GM23248 (cell line): ENCODE measurements at regions not wholly inside any gene's neighbourhood (a gene's known extent, or its start where the extent isn't known, plus 50 kb on each side); places are given as distances from the start of the nearest gene placed in this dataset.

Source experiments
- DNase-seq: peaks from one replicate; pipeline ENCODE4 v3.0.0-alpha.2; 2015
- H2AFZ ChIP-seq: fragments of 200-600 bp; sonication (generic); 2 replicates; pipeline ENCODE4 v1.6.1; 2016; ENCODE audit warnings: antibody characterized with exemption
- H3F3A ChIP-seq: fragments of 200-600 bp; sonication (generic); 2 replicates; pipeline ENCODE4 v1.6.1; 2016; ENCODE audit warnings: mild to moderate bottlenecking, antibody characterized with exemption, mixed run types; ENCODE audit not compliant: insufficient read depth
- H3K27ac ChIP-seq: fragments of 200-600 bp; sonication (generic); 2 replicates; pipeline ENCODE4 v1.5.1; 2016; ENCODE audit warnings: mild to moderate bottlenecking
- H3K27me3 ChIP-seq: fragments of 200-600 bp; sonication (generic); replicated peaks from 2 replicates; pipeline ENCODE4 v1.6.1; 2016; ENCODE audit warnings: mild to moderate bottlenecking; ENCODE audit not compliant: insufficient read depth
- H3K36me3 ChIP-seq: fragments of 200-600 bp; sonication (generic); 2 replicates; pipeline ENCODE4 v1.6.1; 2016; ENCODE audit warnings: low read depth, mild to moderate bottlenecking
- H3K4me1 ChIP-seq: fragments of 200-600 bp; sonication (generic); 2 replicates; pipeline ENCODE4 v1.6.1; 2016; ENCODE audit warnings: mild to moderate bottlenecking; ENCODE audit not compliant: insufficient read depth
- H3K4me2 ChIP-seq: fragments of 200-600 bp; sonication (generic); one replicate; pipeline ENCODE4 v1.6.1; 2016; ENCODE audit warnings: mild to moderate bottlenecking; ENCODE audit not compliant: unreplicated experiment
- H3K4me3 ChIP-seq: fragments of 200-600 bp; sonication (generic); 2 replicates; pipeline ENCODE4 v1.5.1; 2016; ENCODE audit warnings: mild to moderate bottlenecking
- H3K79me2 ChIP-seq: fragments of 200-600 bp; sonication (generic); 2 replicates; pipeline ENCODE4 v1.6.1; 2016; ENCODE audit warnings: mild to moderate bottlenecking; ENCODE audit not compliant: insufficient read depth
- H3K9ac ChIP-seq: fragments of 200-600 bp; sonication (generic); 2 replicates; pipeline ENCODE4 v1.6.1; 2016; ENCODE audit warnings: mild to moderate bottlenecking
- H3K9me2 ChIP-seq: fragments of 200-600 bp; sonication (generic); 2 replicates; pipeline ENCODE4 v1.6.1; 2016; ENCODE audit warnings: mixed run types, mild to moderate bottlenecking, moderate library complexity; ENCODE audit not compliant: insufficient read depth
- H3K9me3 ChIP-seq: fragments of 200-600 bp; sonication (generic); one replicate; pipeline ENCODE4 v1.6.1; 2017; ENCODE audit warnings: low read depth
- H4K20me1 ChIP-seq: fragments of 200-600 bp; sonication (generic); 2 replicates; pipeline ENCODE4 v1.6.0; 2016; ENCODE audit not compliant: insufficient read depth
- EZH2 ChIP-seq: fragments of 200-600 bp; sonication (generic); IDR thresholded peaks from 2 replicates; pipeline ENCODE4 v1.6.1; 2018; ENCODE audit warnings: antibody characterized with exemption, mild to moderate bottlenecking; ENCODE audit not compliant: insufficient read depth, poor library complexity, severe bottlenecking
- EZH2phosphoT487 ChIP-seq: fragments of 200-600 bp; sonication (generic); IDR thresholded peaks from 2 replicates; pipeline ENCODE4 v1.6.1; 2018; ENCODE audit warnings: antibody characterized with exemption, moderate library complexity, mild to moderate bottlenecking, low read depth; ENCODE audit not compliant: insufficient read depth
- WGBS, 2 experiments: methylation state at CpG; one replicate each; pipeline ENCODE4 v1.1.6; 2015 to 2017; ENCODE audit warnings: low lambda C conversion rate in 2 of 2, low coverage in 1 of 2; ENCODE audit errors: missing lambda C conversion rate in 2 of 2; 5-methylcytosine and 5-hydroxymethylcytosine counted together
- in situ Hi-C: fragments of 300-500 bp; cut with MboI; formaldehyde crosslinking; loops from 2 replicates; pipeline ENCODE4 v1.15.0; 2020

DNA sequence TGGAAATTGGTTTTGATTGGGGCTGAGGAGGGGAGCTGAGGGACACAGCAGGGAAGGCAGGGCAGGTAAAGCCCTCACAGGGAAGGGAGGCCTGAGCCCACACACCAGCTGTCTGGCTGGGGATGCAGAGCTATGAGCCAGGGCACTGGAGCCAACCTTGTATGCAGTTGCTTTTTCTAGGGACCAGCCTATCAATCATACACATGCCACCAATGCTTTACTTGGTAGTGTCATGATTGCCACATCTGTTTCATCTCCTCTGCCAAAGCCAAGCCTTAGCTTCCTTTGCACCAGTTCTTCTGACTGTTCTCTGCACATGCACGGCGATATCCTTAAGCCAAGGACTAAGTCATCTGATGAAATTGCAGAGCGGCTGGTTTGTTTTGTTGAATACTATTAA, 207.1 kb upstream of the PLET1 start:
- WGBS, 2 experiments, result 43 to 74% methylated on average over 3 of the region's 3 CpGs
- TF ChIP-seq EZH2phosphoT487 (no peak), EZH2 (no peak)
- H3K27ac ChIP-seq, result no peak overlapping the region
- no peaks in the 10 kb centered on the region for H3K79me2 ChIP-seq
- no peak overlapping the region for H3K4me3 ChIP-seq
- H3K9me3 ChIP-seq, result no peaks in the 10 kb centered on the region
- H4K20me1 ChIP-seq, result no peaks in the 10 kb centered on the region
- H3F3A ChIP-seq, result no peaks in the 10 kb centered on the region
- no peaks in the 10 kb centered on the region for H3K9me2 ChIP-seq
- H3K4me1 ChIP-seq, result peaks cover 12% of the 10 kb centered on the region; the same call in 1 of the 2 replicates
- H3K36me3 ChIP-seq, result no peaks in the 10 kb centered on the region
- in situ Hi-C loops, result no loop called here
- no peak overlapping the region for H3K4me2 ChIP-seq
- DNase-seq, result no peak
- H3K9ac ChIP-seq, result no peak overlapping the region
- 0 out of 2 replicates have a peak, but pooled peaks cover 5% of the 10 kb centered on the region for H3K27me3 ChIP-seq
- H2AFZ ChIP-seq, result no peak overlapping the region

- WGBS, 2 experiments, result 84 to 95% methylated on average over 4 of the region's 4 CpGs
These were observed 208.7 kb upstream of the PLET1 start for GRCh38 chr11:112469376-112469775.

GRCh38 chr11:112470355-112470754, 209.7 kb upstream of the PLET1 start:
- H3K4me3 ChIP-seq, result no peak overlapping the region
- no peak overlapping the region for H3K9ac ChIP-seq
- H3K27me3 ChIP-seq, result peaks cover 9% of the 10 kb centered on the region; the same call in 1 of the 2 replicates
- H3K9me3 ChIP-seq, result no peaks in the 10 kb centered on the region
- in situ Hi-C loops, result no loop called here
- no peaks in the 10 kb centered on the region for H3K9me2 ChIP-seq
- 68 to 71% methylated on average over 4 of the region's 4 CpGs for WGBS, 2 experiments
- TF ChIP-seq EZH2phosphoT487 (no peak), EZH2 (no peak)
- DNase-seq, result peak; percentile 36
- H3K36me3 ChIP-seq, result no peaks in the 10 kb centered on the region
- H3F3A ChIP-seq, result no peaks in the 10 kb centered on the region
- H3K79me2 ChIP-seq, result no peaks in the 10 kb centered on the region
- no peak overlapping the region for H3K27ac ChIP-seq
- no peak overlapping the region for H2AFZ ChIP-seq
- no peaks in the 10 kb centered on the region for H4K20me1 ChIP-seq
- H3K4me2 ChIP-seq, result peak overlapping the region; percentile 20
- H3K4me1 ChIP-seq, result peaks cover 12% of the 10 kb centered on the region; the same call in 1 of the 2 replicates

More at GRCh38 chr11:112469376-112469775, 208.7 kb upstream of the PLET1 start:
- H3K4me2 ChIP-seq, result no peak overlapping the region
- TF ChIP-seq EZH2, result no peak
- no peak for TF ChIP-seq EZH2phosphoT487
- H3K27me3 ChIP-seq, result peaks cover 9% of the 10 kb centered on the region; the same call in 1 of the 2 replicates
- H3K4me3 ChIP-seq, result no peak overlapping the region
- H3K79me2 ChIP-seq, result no peaks in the 10 kb centered on the region
- no peak overlapping the region for H3K27ac ChIP-seq
- peaks cover 12% of the 10 kb centered on the region; the same call in 1 of the 2 replicates for H3K4me1 ChIP-seq
- no peaks in the 10 kb centered on the region for H3F3A ChIP-seq
- no peak overlapping the region for H3K9ac ChIP-seq
- in situ Hi-C loops, result no loop called here
- H3K9me3 ChIP-seq, result no peaks in the 10 kb centered on the region
- H3K9me2 ChIP-seq, result no peaks in the 10 kb centered on the region
- no peak for DNase-seq
- no peak overlapping the region for H2AFZ ChIP-seq
- no peaks in the 10 kb centered on the region for H3K36me3 ChIP-seq
- H4K20me1 ChIP-seq, result no peaks in the 10 kb centered on the region

DNA sequence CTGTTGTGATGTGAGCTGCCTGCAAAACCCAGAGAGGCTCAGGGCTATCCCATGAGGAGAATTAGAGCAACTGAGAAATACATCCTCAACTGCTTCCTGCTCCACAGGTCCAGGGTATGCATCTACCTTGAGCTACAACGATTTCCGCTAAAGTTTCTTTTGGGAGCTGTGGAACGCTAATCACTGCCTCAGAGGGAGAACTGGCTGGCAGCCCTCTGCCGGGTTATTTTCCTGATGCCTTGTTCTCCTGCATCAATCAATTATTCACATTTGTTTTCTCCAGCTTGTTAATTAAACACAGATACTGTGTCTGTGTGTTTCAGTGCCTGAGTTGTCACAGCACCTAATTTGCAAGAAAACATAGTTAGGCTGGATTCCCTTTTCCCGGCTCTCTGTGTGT, 211.1 kb upstream of the PLET1 start:
- Histone ChIP-seq H3K9ac (no peak overlapping the region), H3K4me1 (peaks cover 12% of the 10 kb centered on the region; the same call in 1 of the 2 replicates), H2AFZ (0 out of 2 replicates have a peak overlapping the region, but pooled peaks have one; percentile 30), H3K36me3 (no peaks in the 10 kb centered on the region), H3K27ac (no peak overlapping the region), H3K9me3 (no peaks in the 10 kb centered on the region), H3K4me2 (no peak overlapping the region), H3K9me2 (no peaks in the 10 kb centered on the region), H3F3A (no peaks in the 10 kb centered on the region), H3K27me3 (peaks cover 9% of the 10 kb centered on the region; the same call in 1 of the 2 replicates), H3K4me3 (no peak overlapping the region), H3K79me2 (no peaks in the 10 kb centered on the region), H4K20me1 (no peaks in the 10 kb centered on the region)
- WGBS, 2 experiments, result 13 to 20% methylated on average over 5 of the region's 5 CpGs
- DNase-seq, result no peak
- in situ Hi-C loops, result no loop called here
- TF ChIP-seq EZH2, result no peak
- TF ChIP-seq EZH2phosphoT487, result no peak

- H3K9me2 ChIP-seq, result no peaks in the 10 kb centered on the region
- DNase-seq, result no peak
- no peaks in the 10 kb centered on the region for H3K9me3 ChIP-seq
- no peaks in the 10 kb centered on the region for H3K36me3 ChIP-seq
- H3K27me3 ChIP-seq, result peaks cover 9% of the 10 kb centered on the region; the same call in 1 of the 2 replicates
- no peak for TF ChIP-seq EZH2phosphoT487
- TF ChIP-seq EZH2, result no peak
- H4K20me1 ChIP-seq, result no peaks in the 10 kb centered on the region
- 44 to 51% methylated on average over 2 of the region's 2 CpGs for WGBS, 2 experiments
- no peaks in the 10 kb centered on the region for H3K79me2 ChIP-seq
- H3K9ac ChIP-seq, result no peak overlapping the region
- H3K27ac ChIP-seq, result no peak overlapping the region
- 0 out of 2 replicates have a peak, but pooled peaks cover under 1% of the 10 kb centered on the region for H3K4me1 ChIP-seq
- H3K4me3 ChIP-seq, result no peak overlapping the region
- no peak overlapping the region for H3K4me2 ChIP-seq
- in situ Hi-C loops, result no loop called here
- H2AFZ ChIP-seq, result no peak overlapping the region
- no peaks in the 10 kb centered on the region for H3F3A ChIP-seq
These were observed 216.5 kb upstream of the PLET1 start for GRCh38 chr11:112477152-112477551.
